Neural cell (in vitro differentiated cells): ENCODE measurements at regions not wholly inside any gene's neighbourhood (a gene's known extent, or its start where the extent isn't known, plus 50 kb on each side); places are given as distances from the start of the nearest gene placed in this dataset.

ENCODE experiments used
- H2AFZ ChIP-seq: fragments of 200-600, 300-800 bp; sonication (generic), shearing (Covaris generic); 2 replicates; pipeline ENCODE4 v1.6.0; 2014; ENCODE audit warnings: low read depth, mild to moderate bottlenecking, antibody characterized with exemption, low read length, moderate library complexity
- H3F3A ChIP-seq: fragments of 200-600 bp; shearing (Covaris generic); 2 replicates; pipeline ENCODE4 v1.6.1; 2016; ENCODE audit warnings: mild to moderate bottlenecking, moderate library complexity, mixed read lengths, antibody characterized with exemption, low read length; ENCODE audit not compliant: insufficient read depth, poor library complexity, severe bottlenecking
- H3K27ac ChIP-seq: fragments of 200-600, 300-800 bp; sonication (generic), shearing (Covaris generic); 2 replicates; pipeline ENCODE4 v1.5.1; 2014; ENCODE audit warnings: mild to moderate bottlenecking, low read length, moderate library complexity
- H3K27me3 ChIP-seq: fragments of 300-800, 200-600 bp; sonication (generic), shearing (Covaris generic); 2 replicates; pipeline ENCODE4 v1.6.0; 2014; ENCODE audit warnings: mild to moderate bottlenecking, low read depth, low read length, moderate library complexity; ENCODE audit not compliant: insufficient read depth
- H3K36me3 ChIP-seq: fragments of 300-800, 200-600 bp; sonication (generic), shearing (Covaris generic); 2 replicates; pipeline ENCODE4 v1.5.1; 2014; ENCODE audit warnings: mild to moderate bottlenecking, antibody characterized with exemption, low read length, moderate library complexity; ENCODE audit not compliant: insufficient read depth
- H3K4me2 ChIP-seq: fragments of 300-800, 200-600 bp; sonication (generic), shearing (Covaris generic); 2 replicates; pipeline ENCODE4 v1.6.0; 2014; ENCODE audit warnings: mild to moderate bottlenecking, low read length
- H3K4me3 ChIP-seq: fragments of 300-800, 200-600 bp; sonication (generic), shearing (Covaris generic); 2 replicates; pipeline ENCODE4 v1.5.1; 2014; ENCODE audit warnings: mild to moderate bottlenecking, low read length, moderate library complexity
- H3K79me2 ChIP-seq: fragments of 200-600 bp; shearing (Covaris generic); replicated peaks from 2 replicates; pipeline ENCODE4 v1.6.0; 2014; ENCODE audit warnings: mild to moderate bottlenecking, low read length, moderate library complexity; ENCODE audit not compliant: insufficient read depth
- H3K9ac ChIP-seq: fragments of 300-800, 200-600 bp; sonication (generic), shearing (Covaris generic); 2 replicates; pipeline ENCODE4 v1.6.1; 2016; ENCODE audit warnings: mild to moderate bottlenecking, low read length, mixed read lengths
- H3K9me2 ChIP-seq: fragments of 200-600 bp; shearing (Covaris generic); 2 replicates; pipeline ENCODE4 v1.6.1; 2016; ENCODE audit warnings: mild to moderate bottlenecking, low read length, mixed read lengths; ENCODE audit not compliant: insufficient read depth
- H3K9me3 ChIP-seq: fragments of 200-600, 300-800 bp; sonication (generic), shearing (Covaris generic); 2 replicates; pipeline ENCODE4 v1.6.1; 2016; ENCODE audit warnings: mild to moderate bottlenecking, mixed run types, low read length, moderate library complexity, mixed read lengths
- H4K20me1 ChIP-seq: fragments of 200-600 bp; shearing (Covaris generic); 2 replicates; pipeline ENCODE4 v1.6.1; 2016; ENCODE audit warnings: mild to moderate bottlenecking, mixed run types; ENCODE audit not compliant: insufficient read depth
- CTCF ChIP-seq: fragments of 450-650 bp; IDR thresholded peaks from 2 replicates; pipeline ENCODE4 v1.5.1; 2014; ENCODE audit warnings: antibody characterized with exemption, mild to moderate bottlenecking, moderate library complexity; ENCODE audit not compliant: poor library complexity, severe bottlenecking
- EP300 ChIP-seq: fragments of 450-650 bp; conservative IDR thresholded peaks from 2 replicates; pipeline ENCODE4 v1.6.1; 2014; ENCODE audit warnings: antibody characterized with exemption, mild to moderate bottlenecking, moderate library complexity; ENCODE audit not compliant: poor library complexity, severe bottlenecking
- EZH2 ChIP-seq: fragments of 200-600, 300-800 bp; shearing (Covaris generic), sonication (generic); IDR thresholded peaks from 2 replicates; pipeline ENCODE4 v1.6.1; 2014; ENCODE audit warnings: antibody characterized with exemption, low read length, borderline replicate concordance, mild to moderate bottlenecking; ENCODE audit not compliant: insufficient read depth, poor library complexity, severe bottlenecking
- MXI1 ChIP-seq: fragments of 450-650 bp; conservative IDR thresholded peaks from 2 replicates; pipeline ENCODE4 v1.6.1; 2014; ENCODE audit warnings: antibody characterized with exemption, mild to moderate bottlenecking; ENCODE audit not compliant: poor library complexity, severe bottlenecking
- POLR2AphosphoS5 ChIP-seq: IDR thresholded peaks from 2 replicates; pipeline ENCODE4 v1.6.1; 2012
- RAD21 ChIP-seq: fragments of 450-650 bp; conservative IDR thresholded peaks from 2 replicates; pipeline ENCODE4 v1.6.1; 2014; ENCODE audit warnings: antibody characterized with exemption, mild to moderate bottlenecking, moderate library complexity
- REST ChIP-seq: IDR thresholded peaks from 2 replicates; pipeline ENCODE4 v1.6.1; 2012; ENCODE audit warnings: borderline replicate concordance
- SMC3 ChIP-seq: fragments of 450-650 bp; conservative IDR thresholded peaks from 2 replicates; pipeline ENCODE4 v1.6.1; 2014; ENCODE audit warnings: antibody characterized with exemption, mild to moderate bottlenecking, moderate library complexity; ENCODE audit not compliant: poor library complexity
- TAF1 ChIP-seq: IDR thresholded peaks from 2 replicates; pipeline ENCODE4 v1.6.1; 2012; ENCODE audit warnings: low read depth

GRCh38 chr6:169943241-169944060 is 192.0 kb downstream of the ERMARD start:
- Histone ChIP-seq H2AFZ (no peak overlapping the region), H3K4me3 (no peak overlapping the region), H3K36me3 (no peaks in the 10 kb centered on the region), H3K4me2 (no peak overlapping the region), H3K9me2 (no peaks in the 10 kb centered on the region), H3K9me3 (no peaks in the 10 kb centered on the region), H3F3A (no peaks in the 10 kb centered on the region), H3K79me2 (no peaks in the 10 kb centered on the region), H3K27ac (no peak overlapping the region), H3K9ac (no peak overlapping the region), H4K20me1 (no peaks in the 10 kb centered on the region), H3K27me3 (no peaks in the 10 kb centered on the region)
- TF ChIP-seq POLR2AphosphoS5, result no peak
- no peak for TF ChIP-seq SMC3
- no peak for TF ChIP-seq CTCF
- no peak for TF ChIP-seq REST
- no peak for TF ChIP-seq EZH2
- no peak for TF ChIP-seq MXI1
- TF ChIP-seq EP300, result no peak
- no peak for TF ChIP-seq TAF1
- TF ChIP-seq RAD21, result no peak

GRCh38 chr6:169942173-169942572 is 190.8 kb downstream of the ERMARD start:
- no peak overlapping the region for H3K4me3 ChIP-seq
- no peaks in the 10 kb centered on the region for H3K9me3 ChIP-seq
- H3K36me3 ChIP-seq, result no peaks in the 10 kb centered on the region
- no peaks in the 10 kb centered on the region for H3K79me2 ChIP-seq
- TF ChIP-seq REST, result no peak
- TF ChIP-seq TAF1, result no peak
- TF ChIP-seq EZH2, result no peak
- TF ChIP-seq POLR2AphosphoS5, result no peak
- TF ChIP-seq CTCF, result no peak
- TF ChIP-seq MXI1, result no peak
- no peak for TF ChIP-seq RAD21
- H4K20me1 ChIP-seq, result no peaks in the 10 kb centered on the region
- H2AFZ ChIP-seq, result no peak overlapping the region
- no peak overlapping the region for H3K4me2 ChIP-seq
- no peaks in the 10 kb centered on the region for H3K27me3 ChIP-seq
- no peaks in the 10 kb centered on the region for H3K9me2 ChIP-seq
- H3F3A ChIP-seq, result no peaks in the 10 kb centered on the region
- H3K27ac ChIP-seq, result no peak overlapping the region
- H3K9ac ChIP-seq, result no peak overlapping the region
